Stimulated activated CD8-positive, alpha-beta memory T cell treated with anti-CD3 and anti-CD28 coated beads, Interleukin-4, amount 100 ng/mL, for 1 hour (primary cell): ENCODE measurements at regions not wholly inside any gene's neighbourhood (a gene's known extent, or its start where the extent isn't known, plus 50 kb on each side); places are given as distances from the start of the nearest gene placed in this dataset.

Experiments
- DNase-seq, 2 donors: peaks; one replicate each; pipeline ENCODE4 v3.0.0-alpha.2; 2020; ENCODE audit warnings: low read depth in 2 of 2, low spot score in 1 of 2

DNA sequence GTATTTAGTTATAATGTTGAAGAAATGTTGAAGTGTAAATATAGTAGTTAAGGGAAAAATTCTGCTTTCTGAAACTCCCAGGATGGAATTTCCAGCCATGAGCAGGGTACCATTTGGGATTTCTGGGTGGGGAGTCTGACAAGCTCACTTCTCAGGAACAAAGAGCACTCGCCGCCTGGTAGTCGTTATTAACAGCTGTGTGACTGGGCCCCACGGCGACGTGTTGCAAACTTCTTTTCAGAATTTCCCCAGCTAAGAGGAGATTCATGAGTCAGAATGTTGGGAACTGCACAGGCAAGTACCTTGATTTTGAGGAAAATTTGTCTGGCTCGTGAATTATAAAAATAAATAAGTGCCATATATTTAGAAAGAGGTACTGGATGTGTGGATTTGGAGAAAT, 103.7 kb downstream of the LACC1 start:
- no peak for DNase-seq

DNA sequence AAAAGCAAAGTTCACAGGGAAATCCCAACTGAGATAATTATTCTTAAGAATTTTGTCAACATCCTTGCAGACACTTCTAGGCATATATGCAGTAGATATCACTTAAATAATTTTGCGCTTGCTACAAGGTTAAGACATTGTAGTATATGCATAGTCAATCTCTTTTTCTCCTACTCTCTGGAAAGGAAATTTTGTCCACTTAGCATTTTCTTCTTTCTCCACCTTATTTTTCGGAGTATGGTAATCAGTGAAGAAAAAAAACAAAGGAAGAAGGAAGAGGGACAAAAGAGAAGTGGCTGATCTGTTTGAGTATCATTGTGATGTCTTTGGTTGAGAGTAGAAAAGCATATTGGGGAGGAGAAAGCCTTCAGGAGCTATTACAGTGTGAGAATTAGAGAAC, 104.6 kb downstream of the LACC1 start:
- no peak for DNase-seq

DNA sequence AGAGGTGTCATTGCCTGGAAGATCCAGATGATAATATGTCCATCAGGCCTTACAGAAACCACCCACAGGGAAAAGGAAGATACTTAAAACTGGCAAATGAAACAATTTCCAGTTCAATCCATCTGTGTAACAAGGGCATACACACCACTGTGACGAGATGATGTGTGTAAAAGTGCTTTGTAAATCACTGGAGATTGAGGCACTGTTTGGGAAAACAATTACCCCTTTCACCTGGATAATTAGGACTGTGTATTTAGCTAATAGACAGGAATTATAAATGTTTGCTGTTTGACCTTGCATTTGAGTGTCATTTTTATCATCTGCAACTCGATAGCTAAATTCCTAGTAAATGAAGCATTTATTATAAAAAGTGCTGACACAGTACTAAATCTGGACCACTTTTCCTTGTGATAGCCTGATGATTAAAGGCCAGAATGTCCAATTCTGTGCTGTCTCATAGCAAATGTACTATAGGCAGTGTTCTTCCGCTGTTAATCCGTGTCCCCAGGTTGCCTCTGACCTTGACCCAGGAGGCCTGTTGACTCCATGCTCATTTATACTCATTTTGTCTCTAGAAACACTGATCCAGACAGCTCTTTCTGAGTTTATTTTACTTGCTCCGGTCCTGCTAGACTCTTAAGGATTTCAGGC, 105.8 kb downstream of the LACC1 start:
- DNase-seq, result no peak

DNA sequence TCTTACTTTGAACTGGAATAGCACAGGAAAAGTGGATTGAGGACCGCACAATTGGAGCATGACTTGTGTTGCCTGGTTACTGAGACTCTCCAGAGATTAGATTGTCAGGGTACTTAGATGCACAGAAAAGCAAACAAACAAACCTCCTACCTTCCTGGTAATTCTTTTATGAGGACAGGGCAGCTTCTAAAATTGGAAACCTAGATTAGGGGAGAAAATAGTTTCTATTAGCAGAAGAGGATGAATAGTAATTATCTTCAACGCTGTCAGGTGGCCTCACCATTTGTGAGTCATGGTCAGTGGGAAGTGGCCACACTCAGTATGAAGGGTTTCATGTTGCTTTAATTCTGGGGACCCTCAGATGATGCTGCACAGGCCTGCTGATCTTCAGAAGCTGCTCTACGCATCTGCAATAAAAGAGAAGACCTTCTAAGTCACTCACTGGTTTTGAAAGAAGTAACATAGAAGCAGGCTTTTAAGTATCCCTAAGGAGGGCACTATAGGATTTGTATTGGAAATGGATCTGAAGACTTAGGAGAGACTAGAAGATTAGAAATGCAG, 106.8 kb downstream of the LACC1 start:
- DNase-seq, result no peak

DNA sequence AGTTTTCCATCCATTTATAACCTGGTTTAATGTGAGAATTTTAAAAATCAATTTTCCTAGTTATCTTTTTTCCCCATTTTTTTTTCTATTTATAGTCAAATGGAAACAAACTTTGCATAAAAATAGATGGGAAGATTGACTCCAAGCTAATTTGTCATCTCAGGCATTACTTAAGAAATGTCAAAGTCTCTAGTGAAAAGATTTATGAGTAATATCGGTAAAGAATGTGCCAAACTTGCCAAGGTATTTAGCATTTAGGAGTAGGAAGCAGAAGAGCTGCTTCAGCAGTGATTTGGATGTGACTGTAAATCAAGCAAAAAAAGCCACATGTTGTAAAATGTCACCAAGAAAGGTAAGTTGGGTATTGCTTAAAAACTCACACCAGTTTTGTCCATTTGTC, 108.6 kb downstream of the LACC1 start:
- DNase-seq, result no peak

DNA sequence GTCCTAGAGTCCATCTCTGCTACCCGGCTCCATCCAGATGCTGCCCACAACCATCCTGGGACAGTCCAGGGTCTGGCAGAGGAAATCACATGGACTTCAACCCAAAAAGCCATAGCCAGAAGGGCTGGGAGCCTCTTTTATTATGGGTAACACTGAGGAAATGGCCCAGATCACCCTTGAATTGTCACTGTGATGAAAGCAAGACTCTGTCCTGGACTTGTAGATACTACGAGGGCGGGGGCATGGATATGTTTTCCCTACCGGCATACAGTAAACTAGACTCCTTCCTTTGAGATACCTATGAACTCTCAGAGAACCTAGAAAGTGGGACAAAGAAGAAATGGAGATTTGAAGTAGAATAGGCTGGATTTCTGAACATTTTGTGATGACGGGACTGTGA, 110.3 kb downstream of the LACC1 start:
- no peak for DNase-seq

DNA sequence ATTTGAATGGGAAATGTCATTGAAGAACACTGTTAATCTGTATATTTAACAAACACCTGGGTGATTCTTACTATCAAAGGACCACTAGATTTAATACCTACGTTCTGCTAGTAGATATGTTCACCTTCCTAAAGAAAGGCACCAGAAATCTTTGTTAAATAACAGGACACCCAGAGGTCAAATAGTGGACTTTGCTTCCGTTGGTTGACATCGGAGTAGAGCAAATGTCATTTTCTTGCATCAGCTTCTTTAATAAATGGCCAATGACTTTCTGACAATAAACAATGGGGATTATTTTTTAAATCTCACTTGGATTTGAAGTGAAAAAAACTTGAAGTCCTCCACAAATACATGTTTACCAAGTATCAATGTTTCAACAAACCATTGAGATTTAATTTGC, 111.1 kb downstream of the LACC1 start:
- no peak for DNase-seq

DNA sequence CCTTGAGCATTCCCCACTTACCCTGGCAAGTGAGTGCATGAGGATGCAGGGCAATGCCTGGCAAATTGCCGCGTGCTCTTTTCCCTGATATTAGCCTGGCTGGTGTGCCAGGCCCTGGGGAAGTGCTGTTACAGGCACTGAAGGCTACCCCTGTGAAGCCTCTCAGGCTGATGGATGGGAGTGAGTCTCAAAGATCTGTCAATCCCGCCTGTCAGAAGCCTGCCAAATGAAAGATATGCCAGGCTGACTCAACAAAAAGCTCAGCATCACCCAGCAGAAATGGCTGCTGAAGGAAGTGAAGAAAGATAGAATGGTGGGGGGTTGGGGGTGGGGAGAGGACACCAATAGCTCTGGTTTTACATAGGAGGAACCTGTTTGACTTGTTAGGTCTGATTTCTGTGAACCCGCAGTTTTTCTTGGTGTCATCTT, 112.1 kb downstream of the LACC1 start:
- DNase-seq, result no peak

DNA sequence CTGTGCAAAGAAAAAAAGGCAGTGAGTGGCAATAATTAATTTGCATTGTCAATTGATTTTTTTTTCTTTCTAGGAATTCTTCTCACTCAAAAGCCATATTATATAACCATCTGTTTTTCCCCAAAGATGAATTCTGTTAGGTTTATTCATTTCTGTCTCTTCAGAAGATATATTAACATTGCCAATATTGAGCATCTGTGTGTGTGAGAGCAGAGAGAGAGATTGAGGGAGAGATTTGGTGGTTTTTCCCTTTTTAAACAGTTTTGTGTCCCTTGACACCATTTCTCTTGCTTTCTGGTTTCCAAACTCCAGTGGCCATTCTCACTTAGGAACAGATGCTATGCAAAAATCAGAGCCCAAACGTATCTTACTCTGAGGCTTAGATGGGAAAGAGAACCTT, 112.5 kb downstream of the LACC1 start:
- DNase-seq, result no peak

DNA sequence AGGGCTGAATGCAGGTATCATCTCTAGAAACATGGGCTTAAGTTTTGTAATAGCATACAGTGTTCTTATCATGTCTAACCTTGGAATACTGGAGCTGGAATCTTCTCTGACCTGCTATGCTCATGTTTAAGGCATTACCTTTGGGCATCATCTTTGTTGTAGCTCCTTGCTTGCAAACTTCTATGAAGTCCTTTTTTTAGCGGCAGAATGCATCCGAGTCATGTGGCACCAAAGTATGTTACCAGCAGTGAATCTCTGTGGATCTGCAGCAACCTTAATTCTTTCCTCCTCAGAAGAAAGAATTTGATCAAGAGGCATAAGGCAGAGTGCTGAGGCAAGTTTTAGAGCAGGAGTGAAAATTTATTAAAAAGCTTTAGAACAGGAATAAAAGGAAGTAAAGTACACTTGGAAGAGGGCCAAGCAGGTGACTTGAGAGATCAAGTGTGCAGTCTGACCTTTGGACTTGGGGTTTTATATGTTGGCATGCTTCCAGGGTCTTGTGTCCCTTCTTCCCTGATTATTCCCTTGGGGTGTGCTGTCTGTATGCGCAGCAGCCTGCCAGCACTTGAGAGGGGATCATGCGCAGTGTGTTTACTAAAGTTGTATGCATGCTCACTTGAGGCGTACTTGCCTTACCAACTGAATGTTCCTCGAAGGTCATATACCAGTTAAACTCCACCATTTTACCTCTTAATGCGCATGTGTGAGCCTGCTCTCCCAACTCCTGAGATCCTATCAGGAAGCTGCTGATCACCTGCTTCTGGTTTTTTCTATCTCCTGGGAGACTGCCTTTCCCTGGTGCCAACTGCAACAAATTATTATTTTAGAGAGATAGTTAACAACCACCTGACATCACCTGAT, 115.5 kb downstream of the LACC1 start:
- no peak for DNase-seq

DNA sequence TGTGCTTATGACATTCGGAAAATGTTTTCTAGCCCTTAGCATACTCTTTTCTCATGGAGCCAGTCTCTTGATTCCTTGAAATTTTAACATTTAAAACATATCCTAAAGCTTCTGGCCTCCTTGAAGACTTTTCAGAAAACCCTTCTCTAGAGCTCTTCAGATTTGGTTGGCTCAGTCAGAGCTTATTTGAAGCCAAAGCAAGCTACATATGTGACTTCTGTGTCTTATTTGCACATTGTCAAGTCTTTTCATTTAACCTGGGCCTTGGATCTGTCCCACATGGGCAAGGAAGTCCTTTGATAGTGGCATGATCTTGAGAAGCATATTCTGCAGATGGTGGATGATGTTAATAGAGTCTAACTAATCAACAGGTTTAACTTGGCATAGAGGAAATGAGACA, 116.5 kb downstream of the LACC1 start:
- DNase-seq, result no peak

DNA sequence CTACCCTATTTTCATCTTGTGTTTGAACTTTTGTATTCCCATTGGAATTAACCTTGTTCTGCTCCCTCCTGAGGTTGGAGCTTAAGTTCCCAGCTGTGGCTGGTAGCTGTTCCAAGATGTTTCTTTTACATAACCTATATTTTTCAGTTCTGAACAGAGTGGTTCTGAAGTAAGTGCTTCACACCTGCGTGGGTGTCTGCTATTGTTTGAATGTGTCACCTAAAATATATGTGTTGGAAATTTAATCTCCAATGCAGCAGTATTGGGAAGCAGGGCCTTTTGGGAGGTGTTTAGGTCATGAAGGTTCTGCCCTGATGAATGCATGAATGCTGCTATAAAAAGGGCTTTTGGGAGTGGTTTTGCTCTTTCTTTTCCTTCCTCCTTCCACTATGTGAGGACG, 123.8 kb downstream of the LACC1 start:
- no peak for DNase-seq

DNA sequence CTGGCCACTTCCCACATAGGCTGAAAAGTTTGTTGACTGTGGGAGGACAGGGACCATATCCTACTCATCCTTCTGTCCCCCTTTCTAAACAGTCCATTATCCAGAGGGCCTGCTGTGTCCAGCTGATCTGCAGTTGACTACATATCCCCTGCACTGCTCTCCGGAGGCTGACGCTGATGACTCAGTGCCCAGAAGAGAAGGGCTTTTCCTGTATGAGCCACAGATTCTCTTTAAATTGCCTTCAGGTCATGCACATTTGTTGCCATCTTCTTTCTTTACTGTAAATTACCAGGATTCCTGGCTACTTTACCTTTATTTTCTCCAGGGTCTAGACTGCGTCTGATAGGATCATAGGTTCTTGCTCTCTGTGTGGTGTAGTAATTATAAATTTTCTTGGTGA, 125.2 kb downstream of the LACC1 start:
- no peak for DNase-seq

DNA sequence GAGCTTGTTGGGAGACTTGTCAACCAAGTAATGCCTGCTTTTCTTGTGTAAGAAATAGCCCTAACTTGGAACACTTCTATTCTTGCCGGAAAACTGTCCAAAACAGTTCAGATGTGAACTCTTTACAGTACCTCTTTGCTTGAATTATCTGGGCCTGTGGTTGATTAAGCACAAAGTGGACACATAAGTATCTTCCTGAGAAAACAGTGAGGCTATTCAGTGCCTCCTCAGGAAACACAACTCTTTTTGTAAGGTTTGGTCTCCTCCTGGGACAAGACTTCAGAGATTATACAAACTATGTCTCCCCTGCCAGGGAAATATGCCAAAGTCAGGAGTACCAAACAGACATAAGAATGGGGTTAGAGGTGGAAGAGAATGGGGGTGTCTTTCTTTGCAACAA, 127.7 kb downstream of the LACC1 start:
- DNase-seq, result no peak

DNA sequence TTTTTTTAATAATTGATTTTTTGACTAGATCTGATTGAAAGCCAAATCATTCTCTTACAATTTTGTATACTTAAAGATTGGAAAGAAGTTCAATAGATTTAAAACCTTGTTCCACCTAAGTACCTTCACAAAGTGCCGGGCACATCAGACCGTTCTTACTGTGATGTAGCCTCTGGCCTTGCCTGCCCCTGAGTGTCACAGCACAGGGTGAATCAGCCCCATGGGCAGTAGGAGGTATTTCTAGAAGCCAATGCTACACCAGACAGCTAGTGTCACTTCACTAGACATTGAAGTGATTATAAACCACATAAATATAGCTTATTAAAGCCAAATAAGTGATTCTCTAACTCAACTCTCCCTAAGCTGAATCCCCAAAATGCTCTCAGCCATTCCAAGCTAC, 131.3 kb downstream of the LACC1 start:
- DNase-seq, result no peak

DNA sequence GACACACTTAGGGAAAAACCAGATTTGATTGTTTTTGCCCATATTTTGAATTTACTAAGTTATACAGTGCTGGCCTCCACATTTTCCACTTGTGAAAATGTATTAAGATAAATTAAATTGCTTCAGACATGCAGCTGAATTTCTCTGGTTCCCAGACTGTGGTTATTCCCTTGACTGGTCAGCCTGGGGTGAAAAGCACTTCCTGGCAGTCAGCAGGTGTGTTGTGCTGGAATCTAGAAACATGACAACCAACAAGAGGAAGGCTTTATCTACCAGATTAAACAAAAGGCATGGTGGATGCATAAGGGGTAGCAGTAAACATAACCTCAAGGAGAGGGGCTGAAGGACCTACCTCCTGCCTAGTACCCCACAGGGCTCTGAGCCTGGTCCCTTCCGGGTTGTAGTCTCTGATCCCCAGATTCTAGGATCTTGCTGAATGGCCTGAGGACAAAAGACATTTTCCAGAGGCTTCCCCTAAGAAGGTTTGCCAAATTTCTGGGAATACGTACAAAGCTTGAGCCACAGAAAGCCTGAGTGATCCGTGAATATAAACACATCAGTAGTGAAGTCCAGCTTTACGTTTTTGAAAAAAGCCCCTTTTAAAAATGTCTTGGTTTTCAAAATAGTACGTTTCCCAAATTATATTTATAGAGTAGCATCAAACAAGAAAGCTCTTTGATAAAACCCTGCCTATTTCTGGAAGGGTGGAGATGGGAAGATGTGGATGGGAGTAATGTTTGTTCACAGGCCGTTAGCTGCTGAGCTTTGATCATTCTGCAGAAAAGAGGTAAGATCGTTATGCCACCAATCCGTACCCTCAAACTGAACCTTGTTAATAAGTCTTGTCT, 133.4 kb downstream of the LACC1 start:
- DNase-seq, result no peak

DNA sequence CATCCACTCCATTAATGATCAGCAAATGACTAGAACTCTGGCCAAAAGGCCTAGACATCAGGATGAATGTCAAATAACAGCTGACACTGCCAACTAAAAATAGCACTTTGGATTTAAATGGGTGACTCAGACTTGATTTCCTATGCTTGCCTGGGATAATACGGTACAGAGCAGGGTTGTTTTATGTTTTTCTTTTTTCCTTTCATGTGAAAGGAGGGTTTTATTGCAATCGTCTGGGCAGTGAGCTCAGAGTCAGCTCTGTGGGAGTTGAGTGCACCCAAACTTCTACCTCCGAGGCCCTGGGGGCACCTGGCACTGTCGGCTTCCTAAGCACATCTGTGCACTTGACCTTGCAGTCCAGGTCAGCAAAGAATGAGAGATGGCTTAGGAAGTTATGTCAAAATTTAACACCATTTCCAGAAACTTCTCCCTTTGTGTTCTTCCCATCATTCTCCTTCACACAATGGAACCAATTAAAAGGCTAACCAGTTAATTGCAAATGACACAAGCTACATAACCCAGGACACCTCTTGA, 134.1 kb downstream of the LACC1 start:
- DNase-seq, result no peak

DNA sequence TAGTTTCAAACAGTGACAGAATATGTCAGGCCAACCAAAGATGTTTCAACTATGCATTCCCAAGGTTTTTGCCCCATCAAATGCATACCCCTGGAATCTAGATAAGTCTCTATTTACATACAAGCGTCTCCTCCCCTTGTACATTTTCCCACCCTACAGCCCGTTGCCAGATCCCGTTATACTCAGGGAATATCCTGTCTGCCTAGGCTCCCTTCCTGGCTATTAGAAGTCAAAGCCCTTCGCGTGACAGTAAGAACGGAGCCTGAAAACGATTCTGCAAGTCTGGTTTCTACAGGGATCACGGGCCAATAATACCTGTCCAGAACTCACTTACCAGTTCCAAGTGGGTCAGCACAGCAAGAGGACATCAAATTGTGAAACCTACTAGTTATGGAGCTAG, 134.8 kb downstream of the LACC1 start:
- no peak for DNase-seq

DNA sequence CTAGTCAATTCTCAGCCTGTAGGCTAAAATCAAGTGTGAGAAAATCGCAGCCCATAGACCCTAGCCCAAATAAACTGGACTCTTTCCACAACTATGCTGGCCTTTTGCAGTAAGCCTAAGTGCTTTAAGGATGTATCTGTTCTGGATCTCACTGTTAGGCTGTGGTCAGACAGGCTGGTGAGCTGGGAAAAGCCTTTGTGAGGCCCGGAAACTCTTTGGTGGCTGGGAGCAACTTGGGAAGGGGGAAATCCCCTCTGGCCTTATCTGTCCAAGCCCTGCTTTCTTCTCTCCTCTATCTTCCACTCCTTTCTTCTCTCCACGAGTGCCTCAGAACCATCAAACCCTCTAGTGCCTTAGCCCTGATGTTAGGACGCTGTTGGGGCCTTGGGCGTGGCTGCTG, 135.4 kb downstream of the LACC1 start:
- DNase-seq, result no peak

DNA sequence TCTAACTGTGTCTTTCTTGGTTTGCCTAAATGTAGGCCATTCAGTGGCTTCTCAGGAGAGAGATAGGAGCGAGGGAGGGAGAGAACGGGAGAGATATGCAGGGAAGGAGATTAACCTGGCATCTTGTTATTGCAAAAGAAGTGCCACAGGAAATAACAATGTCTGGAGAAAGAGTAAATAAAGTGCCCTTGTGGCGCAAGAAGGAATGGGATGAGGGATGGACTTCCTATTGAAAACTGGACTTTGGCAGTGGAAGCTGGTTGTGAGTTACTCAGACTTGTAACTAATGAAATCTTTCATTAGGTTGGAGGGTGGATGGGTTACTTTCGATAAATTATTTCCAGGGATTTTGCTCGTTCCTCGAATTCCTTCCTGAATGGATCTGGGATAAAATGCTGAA, 136.1 kb downstream of the LACC1 start:
- DNase-seq, result no peak

DNA sequence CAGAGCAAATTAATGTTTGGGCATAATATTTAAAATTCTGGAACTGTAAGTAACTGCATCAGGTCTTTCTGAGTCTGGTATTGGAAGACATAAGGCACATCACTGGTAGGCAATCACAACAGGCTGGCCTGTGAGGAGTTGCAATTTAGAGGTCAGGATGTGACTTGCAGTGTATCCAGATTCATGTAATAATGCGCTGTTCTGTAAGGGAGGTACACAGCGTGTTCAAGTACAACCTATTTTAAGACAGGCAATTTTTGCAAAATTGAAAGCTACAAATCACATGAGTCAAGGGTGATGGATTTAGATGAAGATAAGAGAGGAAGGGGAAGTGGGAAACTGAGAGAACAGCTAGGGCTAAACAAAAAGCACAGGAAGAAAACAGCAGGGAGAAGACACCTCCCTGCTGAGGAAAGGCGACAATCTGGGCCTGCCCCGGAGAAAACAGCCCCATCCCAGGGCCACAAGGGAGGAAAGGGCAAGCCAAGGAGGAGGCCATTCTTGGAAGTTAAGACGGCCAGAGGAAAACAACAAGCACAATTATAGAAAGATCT, 138.1 kb downstream of the LACC1 start:
- no peak for DNase-seq
